ENCODE measurements at regions not wholly inside any gene's neighbourhood (a gene's known extent, or its start where the extent isn't known, plus 50 kb on each side); places are given as distances from the start of the nearest gene placed in this dataset.

GRCh38 chr1:87833166-87833565 lies 504.5 kb downstream of the LMO4 start:
- Histone ChIP-seq H2BK12ac (ENCODE audit: low read length in 2 of 2) (no peak overlapping the region), H3K27ac (ENCODE audit: low read length, poor library complexity, severe bottlenecking) (no peak overlapping the region), H3K4me3 (ENCODE audit: insufficient read depth in 1 of 2, low read depth in 1 of 2, low read length in 2 of 2) (peak overlapping the region in 1 of 2 experiments; percentile 10), H4K91ac (ENCODE audit: low read length) (no peak overlapping the region), H3K4ac (ENCODE audit: low read depth in 1 of 2, low read length in 2 of 2) (no peak overlapping the region), H2BK15ac (ENCODE audit: low read depth, poor library complexity, severe bottlenecking) (no peak overlapping the region), H3K18ac (ENCODE audit: low read depth in 1 of 2, low read length in 2 of 2) (no peak overlapping the region), H3K9ac (ENCODE audit: low read length) (peak overlapping the region; percentile 33), H3K36me3 (ENCODE audit: control insufficient read depth in 1 of 2, insufficient read depth in 2 of 2, low read depth in 1 of 2, low read length in 2 of 2) (no peaks in the 10 kb centered on the region), H3K23ac (ENCODE audit: low read length in 2 of 2) (no peak overlapping the region), H3K79me1 (replicated peaks; ENCODE audit: low read length, poor library complexity, severe bottlenecking) (no peaks in the 10 kb centered on the region), H3K14ac (ENCODE audit: low read length in 2 of 2) (no peak overlapping the region), H2BK5ac (ENCODE audit: low read depth, low read length, poor library complexity, severe bottlenecking) (no peak overlapping the region), H2AFZ (ENCODE audit: low read depth, low read length) (no peak overlapping the region), H3K4me2 (ENCODE audit: low read length, poor library complexity, severe bottlenecking) (no peak overlapping the region), H3K4me1 (ENCODE audit: control insufficient read depth, insufficient read depth, low read depth, low read length) (no peaks in the 10 kb centered on the region), H4K8ac (ENCODE audit: low read length) (no peak overlapping the region), H2AK5ac (ENCODE audit: low read length, severe bottlenecking) (no peak overlapping the region), H3K27me3 (ENCODE audit: control insufficient read depth in 1 of 2, insufficient read depth in 1 of 2, low read length in 2 of 2) (no peaks in the 10 kb centered on the region), H3K9me3 (ENCODE audit: control insufficient read depth, low read length) (no peaks in the 10 kb centered on the region), H2BK120ac (ENCODE audit: low read depth, low read length) (no peak overlapping the region)
- WGBS, result 92% methylated on average over 3 of the region's 5 CpGs
- no peak for DNase-seq

GRCh38 chr1:87834151-87834550 lies 505.5 kb downstream of the LMO4 start:
- no peak overlapping the region for H3K4me3 ChIP-seq (ENCODE audit: insufficient read depth in 1 of 2, low read depth in 1 of 2, low read length in 2 of 2)
- H3K9me3 ChIP-seq (ENCODE audit: control insufficient read depth, low read length), result no peaks in the 10 kb centered on the region
- H3K27me3 ChIP-seq (ENCODE audit: control insufficient read depth in 1 of 2, insufficient read depth in 1 of 2, low read length in 2 of 2), result no peaks in the 10 kb centered on the region

GRCh38 chr1:87834941-87835340 lies 506.3 kb downstream of the LMO4 start:
- no peaks in the 10 kb centered on the region for H3K4me1 ChIP-seq (ENCODE audit: control insufficient read depth, insufficient read depth, low read depth, low read length)
- no peak overlapping the region for H2BK5ac ChIP-seq (ENCODE audit: low read depth, low read length, poor library complexity, severe bottlenecking)
- no peak overlapping the region for H3K4ac ChIP-seq (ENCODE audit: low read depth in 1 of 2, low read length in 2 of 2)
- H3K36me3 ChIP-seq (ENCODE audit: control insufficient read depth in 1 of 2, insufficient read depth in 2 of 2, low read depth in 1 of 2, low read length in 2 of 2), result no peaks in the 10 kb centered on the region
- no peak overlapping the region for H3K18ac ChIP-seq (ENCODE audit: low read depth in 1 of 2, low read length in 2 of 2)
- no peak overlapping the region for H2BK15ac ChIP-seq (ENCODE audit: low read depth, poor library complexity, severe bottlenecking)
- H2AK5ac ChIP-seq (ENCODE audit: low read length, severe bottlenecking), result no peak overlapping the region
- no peak overlapping the region for H3K14ac ChIP-seq (ENCODE audit: low read length in 2 of 2)
- H3K4me3 ChIP-seq (ENCODE audit: insufficient read depth in 1 of 2, low read depth in 1 of 2, low read length in 2 of 2), result no peak overlapping the region
- H2AFZ ChIP-seq (ENCODE audit: low read depth, low read length), result no peak overlapping the region
- H3K4me2 ChIP-seq (ENCODE audit: low read length, poor library complexity, severe bottlenecking), result no peak overlapping the region
- H3K9me3 ChIP-seq (ENCODE audit: control insufficient read depth, low read length), result no peaks in the 10 kb centered on the region
- no peak overlapping the region for H3K9ac ChIP-seq (ENCODE audit: low read length)
- no peaks in the 10 kb centered on the region for H3K79me1 ChIP-seq (replicated peaks; ENCODE audit: low read length, poor library complexity, severe bottlenecking)
- H4K91ac ChIP-seq (ENCODE audit: low read length), result no peak overlapping the region
- no peak overlapping the region for H2BK120ac ChIP-seq (ENCODE audit: low read depth, low read length)
- no peak for DNase-seq
- no peaks in the 10 kb centered on the region for H3K27me3 ChIP-seq (ENCODE audit: control insufficient read depth in 1 of 2, insufficient read depth in 1 of 2, low read length in 2 of 2)
- H3K27ac ChIP-seq (ENCODE audit: low read length, poor library complexity, severe bottlenecking), result no peak overlapping the region
- 88% methylated on average over 8 of the region's 8 CpGs for WGBS
- no peak overlapping the region for H4K8ac ChIP-seq (ENCODE audit: low read length)
- no peak overlapping the region for H3K23ac ChIP-seq (ENCODE audit: low read length in 2 of 2)
- H2BK12ac ChIP-seq (ENCODE audit: low read length in 2 of 2), result no peak overlapping the region

More at GRCh38 chr1:87834151-87834550, 505.5 kb downstream of the LMO4 start:
- Histone ChIP-seq H3K9ac (ENCODE audit: low read length) (no peak overlapping the region), H2BK5ac (ENCODE audit: low read depth, low read length, poor library complexity, severe bottlenecking) (no peak overlapping the region), H3K79me1 (replicated peaks; ENCODE audit: low read length, poor library complexity, severe bottlenecking) (no peaks in the 10 kb centered on the region), H2BK12ac (ENCODE audit: low read length in 2 of 2) (no peak overlapping the region), H3K27ac (ENCODE audit: low read length, poor library complexity, severe bottlenecking) (no peak overlapping the region), H3K23ac (ENCODE audit: low read length in 2 of 2) (no peak overlapping the region), H3K18ac (ENCODE audit: low read depth in 1 of 2, low read length in 2 of 2) (no peak overlapping the region), H4K8ac (ENCODE audit: low read length) (no peak overlapping the region), H3K4me2 (ENCODE audit: low read length, poor library complexity, severe bottlenecking) (no peak overlapping the region), H3K14ac (ENCODE audit: low read length in 2 of 2) (no peak overlapping the region), H2AFZ (ENCODE audit: low read depth, low read length) (no peak overlapping the region), H2AK5ac (ENCODE audit: low read length, severe bottlenecking) (no peak overlapping the region), H3K36me3 (ENCODE audit: control insufficient read depth in 1 of 2, insufficient read depth in 2 of 2, low read depth in 1 of 2, low read length in 2 of 2) (no peaks in the 10 kb centered on the region), H2BK15ac (ENCODE audit: low read depth, poor library complexity, severe bottlenecking) (no peak overlapping the region), H2BK120ac (ENCODE audit: low read depth, low read length) (no peak overlapping the region), H4K91ac (ENCODE audit: low read length) (no peak overlapping the region), H3K4ac (ENCODE audit: low read depth in 1 of 2, low read length in 2 of 2) (no peak overlapping the region), H3K4me1 (ENCODE audit: control insufficient read depth, insufficient read depth, low read depth, low read length) (no peaks in the 10 kb centered on the region)
- WGBS, result 80% methylated on average over 2 of the region's 4 CpGs
- DNase-seq, result no peak

GRCh38 chr1:87840767-87841166 lies 512.1 kb downstream of the LMO4 start:
- WGBS, result 100% methylated on average over 1 of the region's 3 CpGs
- H3K4me2 ChIP-seq (ENCODE audit: low read length, poor library complexity, severe bottlenecking), result no peak overlapping the region
- no peak for DNase-seq
- H3K27ac ChIP-seq (ENCODE audit: low read length, poor library complexity, severe bottlenecking), result no peak overlapping the region
- no peak overlapping the region for H4K91ac ChIP-seq (ENCODE audit: low read length)
- no peak overlapping the region for H3K9ac ChIP-seq (ENCODE audit: low read length)
- no peak overlapping the region for H2BK12ac ChIP-seq (ENCODE audit: low read length in 2 of 2)
- H3K36me3 ChIP-seq (ENCODE audit: control insufficient read depth in 1 of 2, insufficient read depth in 2 of 2, low read depth in 1 of 2, low read length in 2 of 2), result no peaks in the 10 kb centered on the region
- no peaks in the 10 kb centered on the region for H3K27me3 ChIP-seq (ENCODE audit: control insufficient read depth in 1 of 2, insufficient read depth in 1 of 2, low read length in 2 of 2)
- H2BK15ac ChIP-seq (ENCODE audit: low read depth, poor library complexity, severe bottlenecking), result no peak overlapping the region
- H2BK5ac ChIP-seq (ENCODE audit: low read depth, low read length, poor library complexity, severe bottlenecking), result no peak overlapping the region
- no peak overlapping the region for H3K14ac ChIP-seq (ENCODE audit: low read length in 2 of 2)
- H3K79me1 ChIP-seq (replicated peaks; ENCODE audit: low read length, poor library complexity, severe bottlenecking), result no peaks in the 10 kb centered on the region
- no peaks in the 10 kb centered on the region for H3K4me1 ChIP-seq (ENCODE audit: control insufficient read depth, insufficient read depth, low read depth, low read length)
- H3K23ac ChIP-seq (ENCODE audit: low read length in 2 of 2), result no peak overlapping the region
- H2AFZ ChIP-seq (ENCODE audit: low read depth, low read length), result no peak overlapping the region
- no peaks in the 10 kb centered on the region for H3K9me3 ChIP-seq (ENCODE audit: control insufficient read depth, low read length)
- H4K8ac ChIP-seq (ENCODE audit: low read length), result no peak overlapping the region
- no peak overlapping the region for H3K4me3 ChIP-seq (ENCODE audit: insufficient read depth in 1 of 2, low read depth in 1 of 2, low read length in 2 of 2)
- no peak overlapping the region for H2BK120ac ChIP-seq (ENCODE audit: low read depth, low read length)
- no peak overlapping the region for H2AK5ac ChIP-seq (ENCODE audit: low read length, severe bottlenecking)
- no peak overlapping the region for H3K18ac ChIP-seq (ENCODE audit: low read depth in 1 of 2, low read length in 2 of 2)
- no peak overlapping the region for H3K4ac ChIP-seq (ENCODE audit: low read depth in 1 of 2, low read length in 2 of 2)
